K562 (cell line): ENCODE measurements at regions not wholly inside any gene's neighbourhood (a gene's known extent, or its start where the extent isn't known, plus 50 kb on each side); places are given as distances from the start of the nearest gene placed in this dataset.

ENCODE experiments used
- CTBP1 ChIP-seq: fragments of 450-650 bp; IDR thresholded peaks from 2 replicates; pipeline ENCODE4 v1.6.1; 2016; ENCODE audit warnings: borderline replicate concordance
- ETV1 ChIP-seq: fragments of 450-650 bp; conservative IDR thresholded peaks from 2 replicates; pipeline ENCODE4 v1.6.1; 2016; ENCODE audit warnings: missing genetic modification characterization, control low read depth, low read depth, missing compliant biosample characterization
- FOXK1 ChIP-seq: sonication (generic); formaldehyde crosslinking; IDR thresholded peaks from 2 replicates; pipeline ENCODE4 v1.8.0; 2022; ENCODE audit warnings: missing genetic modification reagents, mild to moderate bottlenecking, borderline replicate concordance
- GABPA ChIP-seq: fragments of 200-800 bp; sonication (Bioruptor generic); conservative IDR thresholded peaks from 2 replicates; pipeline ENCODE4 v1.6.1; 2016; ENCODE audit warnings: low read depth, missing genetic modification characterization, missing compliant biosample characterization
- HIVEP1 ChIP-seq: fragments of 250-450 bp; sonication (Bioruptor Pico); IDR thresholded peaks from 2 replicates; pipeline ENCODE4 v1.4.0; 2020; ENCODE audit warnings: mild to moderate bottlenecking
- MEF2A ChIP-seq: IDR thresholded peaks from 2 replicates; pipeline ENCODE4 v1.6.1; 2011; ENCODE audit warnings: low read depth, mild to moderate bottlenecking, low read length, moderate library complexity; ENCODE audit not compliant: control insufficient read depth
- NR1H2 ChIP-seq: sonication (generic); formaldehyde crosslinking; IDR thresholded peaks from 2 replicates; pipeline ENCODE4 v1.4.0; 2020; ENCODE audit warnings: mild to moderate bottlenecking, missing genetic modification reagents
- SMARCA4 ChIP-seq: fragments of 450-650 bp; IDR thresholded peaks from 2 replicates; pipeline ENCODE4 v1.6.1; 2016
- U2AF1 ChIP-seq: fragments of 200-400 bp; formaldehyde crosslinking; optimal IDR thresholded peaks from 2 replicates; pipeline ENCODE3; 2017; ENCODE audit warnings: mild to moderate bottlenecking, low read depth, low read length, moderate library complexity
- ZNF140 ChIP-seq: fragments of 250-450 bp; sonication (Bioruptor Pico); IDR thresholded peaks from 2 replicates; pipeline ENCODE4 v1.8.0; 2021; ENCODE audit warnings: moderate library complexity, mild to moderate bottlenecking, inconsistent platforms
- TF ChIP-seq, protein P1 (sequence below): fragments of 250-450 bp; sonication (Bioruptor Pico); IDR thresholded peaks from 2 replicates; pipeline ENCODE4 v1.5.0; 2022; ENCODE audit warnings: mild to moderate bottlenecking
- TF ChIP-seq, protein P2 (sequence below), 2 experiments: fragments of 450-650 bp; IDR thresholded peaks; 2 replicates each; pipeline ENCODE4 v1.6.1; 2016; ENCODE audit warnings: mild to moderate bottlenecking in 2 of 2, borderline replicate concordance in 1 of 2, low read depth in 1 of 2, moderate library complexity in 1 of 2
- TF ChIP-seq, protein P3 (sequence below): sonication (generic); formaldehyde crosslinking; IDR thresholded peaks from 2 replicates; pipeline ENCODE4 v1.9.0; 2022; ENCODE audit warnings: mild to moderate bottlenecking, missing genetic modification reagents
- TF ChIP-seq, protein P4 (sequence below): sonication (generic); formaldehyde crosslinking; IDR thresholded peaks from 2 replicates; pipeline ENCODE4 v1.8.1; 2023; ENCODE audit warnings: mild to moderate bottlenecking, missing genetic modification reagents

DNA sequence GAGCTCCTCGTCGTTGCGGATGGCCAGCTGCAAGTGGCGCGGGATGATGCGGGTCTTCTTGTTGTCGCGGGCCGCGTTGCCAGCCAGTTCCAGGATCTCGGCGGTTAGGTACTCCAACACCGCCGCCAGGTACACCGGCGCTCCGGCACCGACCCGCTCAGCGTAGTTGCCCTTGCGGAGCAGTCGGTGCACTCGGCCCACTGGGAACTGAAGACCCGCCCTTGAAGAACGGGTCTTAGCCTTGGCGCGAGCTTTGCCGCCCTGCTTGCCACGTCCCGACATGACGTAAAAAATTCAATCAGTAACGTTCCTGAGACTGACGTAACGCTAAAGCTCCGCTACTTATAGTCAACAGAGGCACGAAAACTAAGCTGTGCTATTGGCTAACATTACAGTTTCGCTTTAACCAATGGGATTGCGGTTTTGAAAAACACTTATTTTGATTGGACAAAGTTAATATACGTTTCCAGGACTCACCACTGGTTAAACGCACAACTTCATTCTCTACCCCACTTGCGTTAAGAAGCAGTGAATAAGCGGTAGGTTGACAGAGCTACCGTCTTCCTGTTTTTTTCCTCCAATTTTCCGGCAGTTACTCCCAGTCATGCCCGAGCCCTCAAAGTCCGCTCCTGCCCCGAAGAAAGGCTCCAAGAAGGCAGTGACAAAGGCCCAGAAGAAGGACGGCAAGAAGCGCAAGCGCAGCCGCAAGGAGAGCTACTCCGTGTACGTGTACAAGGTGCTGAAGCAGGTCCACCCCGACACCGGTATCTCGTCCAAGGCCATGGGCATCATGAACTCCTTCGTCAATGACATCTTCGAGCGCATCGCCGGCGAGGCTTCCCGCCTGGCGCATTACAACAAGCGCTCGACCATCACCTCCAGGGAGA, 73.9 kb downstream of the OR2B2 start (continued):
- TF ChIP-seq, protein P1, sequence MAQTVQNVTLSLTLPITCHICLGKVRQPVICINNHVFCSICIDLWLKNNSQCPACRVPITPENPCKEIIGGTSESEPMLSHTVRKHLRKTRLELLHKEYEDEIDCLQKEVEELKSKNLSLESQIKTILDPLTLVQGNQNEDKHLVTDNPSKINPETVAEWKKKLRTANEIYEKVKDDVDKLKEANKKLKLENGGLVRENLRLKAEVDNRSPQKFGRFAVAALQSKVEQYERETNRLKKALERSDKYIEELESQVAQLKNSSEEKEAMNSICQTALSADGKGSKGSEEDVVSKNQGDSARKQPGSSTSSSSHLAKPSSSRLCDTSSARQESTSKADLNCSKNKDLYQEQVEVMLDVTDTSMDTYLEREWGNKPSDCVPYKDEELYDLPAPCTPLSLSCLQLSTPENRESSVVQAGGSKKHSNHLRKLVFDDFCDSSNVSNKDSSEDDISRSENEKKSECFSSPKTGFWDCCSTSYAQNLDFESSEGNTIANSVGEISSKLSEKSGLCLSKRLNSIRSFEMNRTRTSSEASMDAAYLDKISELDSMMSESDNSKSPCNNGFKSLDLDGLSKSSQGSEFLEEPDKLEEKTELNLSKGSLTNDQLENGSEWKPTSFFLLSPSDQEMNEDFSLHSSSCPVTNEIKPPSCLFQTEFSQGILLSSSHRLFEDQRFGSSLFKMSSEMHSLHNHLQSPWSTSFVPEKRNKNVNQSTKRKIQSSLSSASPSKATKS (CRISPR knock-in tag), result 0 out of 2 replicates have a peak, but pooled peaks have one; percentile 22
- TF ChIP-seq CTBP1 (peak; percentile 49), SMARCA4 (no peak), ETV1 (no peak), HIVEP1 (CRISPR knock-in tag) (peak; percentile 88; the same call in 1 of the 2 replicates), U2AF1 (no peak), ZNF140 (CRISPR knock-in tag) (no peak), NR1H2 (CRISPR knock-in tag) (no peak; the same call in 1 of the 2 replicates), FOXK1 (CRISPR knock-in tag) (peak; percentile 97), GABPA (tag) (peak; percentile 49; the same call in 1 of the 2 replicates), MEF2A (peak; percentile 38; the same call in 1 of the 2 replicates)
- TF ChIP-seq, protein P2, sequence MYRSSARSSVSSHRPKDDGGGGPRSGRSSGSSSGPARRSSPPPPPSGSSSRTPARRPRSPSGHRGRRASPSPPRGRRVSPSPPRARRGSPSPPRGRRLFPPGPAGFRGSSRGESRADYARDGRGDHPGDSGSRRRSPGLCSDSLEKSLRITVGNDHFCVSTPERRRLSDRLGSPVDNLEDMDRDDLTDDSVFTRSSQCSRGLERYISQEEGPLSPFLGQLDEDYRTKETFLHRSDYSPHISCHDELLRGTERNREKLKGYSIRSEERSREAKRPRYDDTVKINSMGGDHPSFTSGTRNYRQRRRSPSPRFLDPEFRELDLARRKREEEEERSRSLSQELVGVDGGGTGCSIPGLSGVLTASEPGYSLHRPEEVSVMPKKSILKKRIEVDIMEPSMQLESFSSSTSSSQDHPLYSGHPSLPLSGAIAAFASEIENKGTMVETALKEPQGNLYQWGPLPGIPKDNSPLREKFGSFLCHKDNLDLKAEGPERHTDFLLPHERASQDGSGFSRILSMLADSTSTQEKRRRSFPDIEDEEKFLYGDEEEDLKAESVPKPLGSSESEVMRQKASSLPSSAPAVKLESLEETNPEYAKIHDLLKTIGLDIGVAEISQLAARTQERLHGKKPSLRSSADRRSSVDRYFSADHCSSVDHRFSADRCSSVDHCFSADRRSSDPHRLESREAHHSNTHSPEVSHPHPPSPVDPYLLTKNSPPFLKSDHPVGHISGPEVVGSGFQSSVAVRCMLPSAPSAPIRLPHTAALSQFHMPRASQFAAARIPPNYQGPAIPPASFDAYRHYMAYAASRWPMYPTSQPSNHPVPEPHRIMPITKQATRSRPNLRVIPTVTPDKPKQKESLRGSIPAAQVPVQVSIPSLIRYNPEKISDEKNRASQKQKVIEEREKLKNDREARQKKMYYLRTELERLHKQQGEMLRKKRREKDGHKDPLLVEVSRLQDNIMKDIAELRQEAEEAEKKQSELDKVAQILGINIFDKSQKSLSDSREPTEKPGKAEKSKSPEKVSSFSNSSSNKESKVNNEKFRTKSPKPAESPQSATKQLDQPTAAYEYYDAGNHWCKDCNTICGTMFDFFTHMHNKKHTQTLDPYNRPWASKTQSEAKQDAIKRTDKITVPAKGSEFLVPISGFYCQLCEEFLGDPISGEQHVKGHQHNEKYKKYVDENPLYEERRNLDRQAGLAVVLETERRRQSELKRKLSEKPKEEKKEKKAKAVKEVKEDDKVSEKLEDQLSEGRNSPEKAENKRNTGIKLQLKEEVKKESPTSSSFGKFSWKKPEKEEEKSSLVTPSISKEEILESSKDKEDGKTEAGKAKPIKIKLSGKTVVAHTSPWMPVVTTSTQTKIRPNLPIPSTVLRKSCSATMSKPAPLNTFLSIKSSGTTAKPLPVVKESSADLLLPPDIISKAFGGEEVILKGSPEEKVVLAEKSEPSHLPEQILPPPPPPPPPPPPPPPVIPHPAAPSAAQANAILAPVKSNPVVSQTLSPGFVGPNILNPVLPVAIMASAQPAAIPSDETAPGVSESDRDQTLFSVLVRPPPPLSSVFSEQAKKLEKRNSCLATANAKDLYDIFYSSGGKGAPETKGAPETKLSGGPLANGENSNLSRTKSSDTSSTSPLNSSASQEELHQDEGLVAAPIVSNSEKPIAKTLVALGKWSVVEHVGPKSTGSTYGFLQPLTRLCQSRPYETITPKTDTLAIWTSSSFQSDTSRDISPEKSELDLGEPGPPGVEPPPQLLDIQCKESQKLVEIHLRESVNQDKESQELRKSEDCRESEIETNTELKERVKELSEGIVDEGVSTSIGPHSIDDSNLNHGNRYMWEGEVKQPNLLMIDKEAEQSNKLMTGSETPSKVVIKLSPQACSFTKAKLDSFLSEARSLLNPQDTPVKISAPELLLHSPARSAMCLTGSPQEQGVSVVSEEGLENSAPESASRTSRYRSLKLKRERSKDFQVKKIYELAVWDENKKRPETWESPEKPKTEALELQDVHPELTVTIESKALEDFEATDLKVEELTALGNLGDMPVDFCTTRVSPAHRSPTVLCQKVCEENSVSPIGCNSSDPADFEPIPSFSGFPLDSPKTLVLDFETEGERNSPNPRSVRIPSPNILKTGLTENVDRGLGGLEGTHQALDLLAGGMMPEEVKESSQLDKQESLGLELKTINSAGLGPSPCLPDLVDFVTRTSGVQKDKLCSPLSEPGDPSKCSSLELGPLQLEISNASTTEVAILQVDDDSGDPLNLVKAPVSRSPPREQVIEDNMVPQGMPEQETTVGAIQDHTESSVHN (IDR thresholded peaks at IDR 0.05; ENCODE audit: borderline replicate concordance in 1 of 2, low read depth in 1 of 2), result peak in 1 of 2 experiments; percentile 59; a peak in 2 of 4 replicates
- TF ChIP-seq, protein P3, sequence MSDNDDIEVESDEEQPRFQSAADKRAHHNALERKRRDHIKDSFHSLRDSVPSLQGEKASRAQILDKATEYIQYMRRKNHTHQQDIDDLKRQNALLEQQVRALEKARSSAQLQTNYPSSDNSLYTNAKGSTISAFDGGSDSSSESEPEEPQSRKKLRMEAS, result 0 out of 2 replicates have a peak, but pooled peaks have one; percentile 46
- TF ChIP-seq, protein P4, sequence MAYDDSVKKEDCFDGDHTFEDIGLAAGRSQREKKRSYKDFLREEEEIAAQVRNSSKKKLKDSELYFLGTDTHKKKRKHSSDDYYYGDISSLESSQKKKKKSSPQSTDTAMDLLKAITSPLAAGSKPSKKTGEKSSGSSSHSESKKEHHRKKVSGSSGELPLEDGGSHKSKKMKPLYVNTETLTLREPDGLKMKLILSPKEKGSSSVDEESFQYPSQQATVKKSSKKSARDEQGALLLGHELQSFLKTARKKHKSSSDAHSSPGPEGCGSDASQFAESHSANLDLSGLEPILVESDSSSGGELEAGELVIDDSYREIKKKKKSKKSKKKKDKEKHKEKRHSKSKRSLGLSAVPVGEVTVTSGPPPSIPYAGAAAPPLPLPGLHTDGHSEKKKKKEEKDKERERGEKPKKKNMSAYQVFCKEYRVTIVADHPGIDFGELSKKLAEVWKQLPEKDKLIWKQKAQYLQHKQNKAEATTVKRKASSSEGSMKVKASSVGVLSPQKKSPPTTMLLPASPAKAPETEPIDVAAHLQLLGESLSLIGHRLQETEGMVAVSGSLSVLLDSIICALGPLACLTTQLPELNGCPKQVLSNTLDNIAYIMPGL (CRISPR knock-in tag), result peak; percentile 84; the same call in 1 of the 2 replicates
